Spleen (tissue), 11 donors: ENCODE measurements at regions not wholly inside any gene's neighbourhood (a gene's known extent, or its start where the extent isn't known, plus 50 kb on each side); places are given as distances from the start of the nearest gene placed in this dataset.

ENCODE experiments used
- DNase-seq: peaks from one replicate; pipeline ENCODE4 v3.0.0-alpha.2; 2020
- H3K27ac ChIP-seq, 8 donors: fragments of 200-600 bp; sonication (generic) in 7 of 8; 1 replicate in 4 of 8; 2 replicates in 4 of 8; pipeline versions ENCODE4 v1.5.0 to v1.8.0; 2016 to 2021; ENCODE audit warnings: inconsistent platforms in 4 of 8, mild to moderate bottlenecking in 4 of 8, moderate library complexity in 1 of 8
- H3K27me3 ChIP-seq, 7 donors: fragments of 200-600 bp; sonication (generic) in 6 of 7; replicated peaks in 1 of 7; 1 replicate in 4 of 7; 2 replicates in 3 of 7; pipeline versions ENCODE4 v1.5.0 to v1.8.0; 2016 to 2021; ENCODE audit warnings: inconsistent platforms in 3 of 7, mild to moderate bottlenecking in 1 of 7
- H3K36me3 ChIP-seq, 6 donors: fragments of 200-600 bp; sonication (generic) in 5 of 6; 1 replicate in 4 of 6; 2 replicates in 2 of 6; pipeline versions ENCODE4 v1.5.0 to v1.8.0; 2016 to 2021; ENCODE audit warnings: inconsistent platforms in 2 of 6
- H3K4me1 ChIP-seq, 6 donors: fragments of 200-600 bp; sonication (generic) in 5 of 6; 1 replicate in 3 of 6; 2 replicates in 3 of 6; pipeline versions ENCODE4 v1.5.0 to v1.8.0; 2016 to 2021; ENCODE audit warnings: inconsistent platforms in 3 of 6
- H3K4me3 ChIP-seq, 8 donors: fragments of 200-600 bp; sonication (generic) in 7 of 8; 1 replicate in 4 of 8; 2 replicates in 4 of 8; pipeline versions ENCODE4 v1.5.0 to v1.8.0; 2016 to 2021; ENCODE audit warnings: inconsistent platforms in 4 of 8, mild to moderate bottlenecking in 4 of 8, moderate library complexity in 2 of 8
- H3K9me3 ChIP-seq, 8 donors: fragments of 200-600 bp; sonication (generic) in 7 of 8; 1 replicate in 4 of 8; 2 replicates in 4 of 8; pipeline versions ENCODE4 v1.5.0 to v1.8.0; 2016 to 2021; ENCODE audit warnings: inconsistent platforms in 4 of 8
- CTCF ChIP-seq, 11 experiments: fragments of 200-600 bp in 7 of 11; fragments of 450-650 bp in 4 of 11; sonication (generic) in 4 of 11; IDR thresholded peaks in 8 of 11; conservative IDR thresholded peaks in 3 of 11; 1 replicate in 7 of 11; 2 replicates in 4 of 11; pipeline versions ENCODE4 v1.4.0 to v1.8.0; 2016 to 2021; ENCODE audit warnings: antibody characterized with exemption in 11 of 11, inconsistent platforms in 4 of 11, mild to moderate bottlenecking in 1 of 11
- POLR2A ChIP-seq, 3 donors: fragments of 450-650 bp; IDR thresholded peaks; one replicate each; pipeline ENCODE4 v1.5.1; 2017; ENCODE audit warnings: antibody characterized with exemption in 3 of 3, mild to moderate bottlenecking in 1 of 3
- POLR2AphosphoS5 ChIP-seq, 3 donors: sonication (generic); formaldehyde crosslinking; IDR thresholded peaks; one replicate each; pipeline ENCODE4 v1.5.1; 2017; ENCODE audit warnings: antibody characterized with exemption in 3 of 3
- WGBS, 5 donors: extraction: QIAGEN DNeasy Blood & Tissue Kit in 3 of 5; methylation state at CpG; one replicate each; pipeline versions ENCODE4 v1.1.5 to v1.1.7; 2013 to 2018; 5-methylcytosine and 5-hydroxymethylcytosine counted together
- intact Hi-C: fragments of 100-400 bp; cut with DNase I; formaldehyde crosslinking; loops from one replicate; pipeline ENCODE4 v1.15.0; 2023; ENCODE audit warnings: low total_unique reads
- donor health status: healthy with polysubstance abuse.
- donor health status: DM: no; HTN: no; CAD: no; lungs with moderate emphysema.
- donor health status: DM: no; HTN: no; CAD: no.
- donor health status: Bipolar disorder and iron deficiency.
- donor health status: healthy.
- donor health status: DM: no; HTN: no; CAD: no.
- donor health status: DM: yes; HTN: yes; CAD: no.

GRCh38 chr16:85263239-85263585 is 150.9 kb upstream of the CIBAR2 start:
- no peak for TF ChIP-seq CTCF (IDR thresholded peaks at IDR 0.05 in 8 of 11, conservative IDR thresholded peaks at IDR 0.05 in 3 of 11)
- TF ChIP-seq POLR2AphosphoS5 (IDR thresholded peaks at IDR 0.05), result no peak
- TF ChIP-seq POLR2A (IDR thresholded peaks at IDR 0.05), result no peak
- 78 to 93% (median 91%) methylated on average over 6 of the region's 6 CpGs for WGBS, 5 donors
- no peaks in the 10 kb centered on the region for H3K9me3 ChIP-seq
- intact Hi-C loops, result no loop called here
- H3K4me3 ChIP-seq, result no peak overlapping the region
- no peak for DNase-seq
- H3K36me3 ChIP-seq, result no peaks in the 10 kb centered on the region
- H3K4me1 ChIP-seq, result peaks cover 6 to 55% (median 23%) of the 10 kb centered on the region in 6 donors
- peaks cover 0 to 34% (median 0%) of the 10 kb centered on the region in 7 donors for H3K27me3 ChIP-seq
- H3K27ac ChIP-seq, result no peak overlapping the region

GRCh38 chr16:85264752-85265151 is 152.5 kb upstream of the CIBAR2 start:
- no peak for TF ChIP-seq POLR2A (IDR thresholded peaks at IDR 0.05)
- TF ChIP-seq CTCF (IDR thresholded peaks at IDR 0.05 in 8 of 11, conservative IDR thresholded peaks at IDR 0.05 in 3 of 11), result no peak
- no peak for TF ChIP-seq POLR2AphosphoS5 (IDR thresholded peaks at IDR 0.05)
- H3K4me1 ChIP-seq, result peaks cover 6 to 40% (median 9%) of the 10 kb centered on the region in 6 donors
- H3K9me3 ChIP-seq, result no peaks in the 10 kb centered on the region
- no peak overlapping the region for H3K4me3 ChIP-seq
- WGBS, 5 donors, result 83 to 94% (median 88%) methylated on average over 14 to 15 of the region's 15 CpGs
- intact Hi-C loops, result no loop called here
- peaks cover 0 to 19% (median 0%) of the 10 kb centered on the region in 7 donors for H3K27me3 ChIP-seq
- no peaks in the 10 kb centered on the region for H3K36me3 ChIP-seq
- no peak for DNase-seq
- no peak overlapping the region for H3K27ac ChIP-seq

- H3K9me3 ChIP-seq, result no peaks in the 10 kb centered on the region
- intact Hi-C loops, result no loop called here
- peaks cover 0 to 18% (median 0%) of the 10 kb centered on the region in 7 donors for H3K27me3 ChIP-seq
- H3K4me3 ChIP-seq, result no peak overlapping the region
- 86 to 93% (median 89%) methylated on average over 9 to 13 of the region's 13 CpGs for WGBS, 5 donors
- no peak overlapping the region for H3K27ac ChIP-seq
- H3K36me3 ChIP-seq, result no peaks in the 10 kb centered on the region
- peaks cover 5 to 35% (median 6%) of the 10 kb centered on the region in 6 donors for H3K4me1 ChIP-seq
- no peak for DNase-seq
- TF ChIP-seq CTCF (IDR thresholded peaks at IDR 0.05 in 8 of 11, conservative IDR thresholded peaks at IDR 0.05 in 3 of 11) (no peak), POLR2A (IDR thresholded peaks at IDR 0.05) (no peak), POLR2AphosphoS5 (IDR thresholded peaks at IDR 0.05) (no peak)
These were observed 153.0 kb upstream of the CIBAR2 start for GRCh38 chr16:85265161-85265784.

- Histone ChIP-seq H3K36me3 (no peaks in the 10 kb centered on the region), H3K4me3 (no peak overlapping the region), H3K27ac (no peak overlapping the region), H3K27me3 (peaks cover 0 to 18% (median 0%) of the 10 kb centered on the region in 7 donors), H3K4me1 (peaks cover 3 to 29% (median 6%) of the 10 kb centered on the region in 6 donors), H3K9me3 (no peaks in the 10 kb centered on the region)
- intact Hi-C loops, result no loop called here
- TF ChIP-seq CTCF (IDR thresholded peaks at IDR 0.05 in 8 of 11, conservative IDR thresholded peaks at IDR 0.05 in 3 of 11), result no peak
- no peak for TF ChIP-seq POLR2A (IDR thresholded peaks at IDR 0.05)
- no peak for TF ChIP-seq POLR2AphosphoS5 (IDR thresholded peaks at IDR 0.05)
- 80 to 94% (median 90%) methylated on average over 8 to 11 of the region's 11 CpGs for WGBS, 5 donors
- DNase-seq, result no peak
These were observed 153.5 kb upstream of the CIBAR2 start for GRCh38 chr16:85265810-85266209.
